ENCODE measurements at regions not wholly inside any gene's neighbourhood (a gene's known extent, or its start where the extent isn't known, plus 50 kb on each side); places are given as distances from the start of the nearest gene placed in this dataset.

DNA sequence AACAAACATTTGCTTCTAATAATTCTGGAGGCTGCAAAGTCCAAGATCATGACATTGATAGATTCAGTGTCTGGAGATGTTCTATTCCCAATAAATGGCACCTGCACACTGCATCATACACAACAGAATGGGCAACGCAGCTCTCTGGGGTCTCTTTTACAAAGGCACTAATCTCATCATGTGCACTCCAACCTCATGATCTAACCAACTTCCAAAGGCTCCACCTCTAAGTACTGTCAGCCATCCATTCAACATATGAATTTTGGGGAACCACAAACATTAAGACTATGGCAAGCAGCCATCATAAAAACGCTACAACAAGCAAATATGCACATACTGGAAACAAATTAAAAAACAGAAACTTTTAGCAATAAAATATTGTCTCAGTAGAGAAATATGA, 121.1 kb downstream of the CYLC2 start:
- TF ChIP-seq EZH2 (IDR thresholded peaks at IDR 0.05; ENCODE audit: borderline replicate concordance, low read length) = no peak
- TF ChIP-seq, protein P1, sequence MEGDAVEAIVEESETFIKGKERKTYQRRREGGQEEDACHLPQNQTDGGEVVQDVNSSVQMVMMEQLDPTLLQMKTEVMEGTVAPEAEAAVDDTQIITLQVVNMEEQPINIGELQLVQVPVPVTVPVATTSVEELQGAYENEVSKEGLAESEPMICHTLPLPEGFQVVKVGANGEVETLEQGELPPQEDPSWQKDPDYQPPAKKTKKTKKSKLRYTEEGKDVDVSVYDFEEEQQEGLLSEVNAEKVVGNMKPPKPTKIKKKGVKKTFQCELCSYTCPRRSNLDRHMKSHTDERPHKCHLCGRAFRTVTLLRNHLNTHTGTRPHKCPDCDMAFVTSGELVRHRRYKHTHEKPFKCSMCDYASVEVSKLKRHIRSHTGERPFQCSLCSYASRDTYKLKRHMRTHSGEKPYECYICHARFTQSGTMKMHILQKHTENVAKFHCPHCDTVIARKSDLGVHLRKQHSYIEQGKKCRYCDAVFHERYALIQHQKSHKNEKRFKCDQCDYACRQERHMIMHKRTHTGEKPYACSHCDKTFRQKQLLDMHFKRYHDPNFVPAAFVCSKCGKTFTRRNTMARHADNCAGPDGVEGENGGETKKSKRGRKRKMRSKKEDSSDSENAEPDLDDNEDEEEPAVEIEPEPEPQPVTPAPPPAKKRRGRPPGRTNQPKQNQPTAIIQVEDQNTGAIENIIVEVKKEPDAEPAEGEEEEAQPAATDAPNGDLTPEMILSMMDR (conservative IDR thresholded peaks at IDR 0.05 in 1 of 2, IDR thresholded peaks at IDR 0.05 in 1 of 2; ENCODE audit: extremely low read depth in 1 of 2, insufficient read depth in 1 of 2, low read depth in 1 of 2, low read length in 2 of 2) = no peak

Measured in mammary epithelial cell (primary cell).